Stomach (tissue), 4 donors: ENCODE measurements at regions not wholly inside any gene's neighbourhood (a gene's known extent, or its start where the extent isn't known, plus 50 kb on each side); places are given as distances from the start of the nearest gene placed in this dataset.

ENCODE experiments used
- EP300 ChIP-seq: sonication (generic); formaldehyde crosslinking; IDR thresholded peaks from one replicate; pipeline ENCODE4 v1.6.1; 2017; ENCODE audit warnings: antibody characterized with exemption
- POLR2A ChIP-seq, 4 donors: fragments of 450-650 bp; IDR thresholded peaks; one replicate each; pipeline ENCODE4 v1.6.1; 2016; ENCODE audit warnings: antibody characterized with exemption in 4 of 4, control low read depth in 2 of 4, mild to moderate bottlenecking in 1 of 4, moderate library complexity in 1 of 4
- TF ChIP-seq, protein P1 (sequence below), 7 experiments: fragments of 450-650 bp in 4 of 7; fragments of 200-600 bp in 3 of 7; sonication (generic) in 3 of 7; IDR thresholded peaks; one replicate each; pipeline ENCODE4 v1.5.1; 2016 to 2019; ENCODE audit warnings: antibody characterized with exemption in 7 of 7, control low read depth in 2 of 7, mild to moderate bottlenecking in 1 of 7

DNA sequence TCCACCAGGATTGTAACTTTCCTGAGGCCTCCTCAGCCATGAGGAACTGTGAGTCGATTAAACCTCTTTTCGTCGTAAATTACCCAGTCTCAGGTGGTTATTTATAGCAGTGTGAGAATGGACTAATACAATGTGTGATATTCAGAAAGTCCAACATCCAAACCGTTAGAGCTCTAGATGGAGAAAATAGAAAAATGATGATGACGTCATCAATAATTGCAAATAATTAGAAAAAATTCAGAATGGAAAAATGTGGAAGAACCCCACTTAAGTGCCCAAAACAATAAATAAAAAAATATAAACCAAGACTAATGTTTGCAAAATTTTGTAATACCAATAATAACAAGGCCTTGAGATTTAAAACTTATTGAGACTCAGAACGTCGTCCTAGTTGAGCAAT lies 103.0 kb upstream of the PLPPR5 start:
- TF ChIP-seq EP300 (no peak), POLR2A (IDR thresholded peaks at IDR 0.05) (no peak)
- TF ChIP-seq, protein P1, sequence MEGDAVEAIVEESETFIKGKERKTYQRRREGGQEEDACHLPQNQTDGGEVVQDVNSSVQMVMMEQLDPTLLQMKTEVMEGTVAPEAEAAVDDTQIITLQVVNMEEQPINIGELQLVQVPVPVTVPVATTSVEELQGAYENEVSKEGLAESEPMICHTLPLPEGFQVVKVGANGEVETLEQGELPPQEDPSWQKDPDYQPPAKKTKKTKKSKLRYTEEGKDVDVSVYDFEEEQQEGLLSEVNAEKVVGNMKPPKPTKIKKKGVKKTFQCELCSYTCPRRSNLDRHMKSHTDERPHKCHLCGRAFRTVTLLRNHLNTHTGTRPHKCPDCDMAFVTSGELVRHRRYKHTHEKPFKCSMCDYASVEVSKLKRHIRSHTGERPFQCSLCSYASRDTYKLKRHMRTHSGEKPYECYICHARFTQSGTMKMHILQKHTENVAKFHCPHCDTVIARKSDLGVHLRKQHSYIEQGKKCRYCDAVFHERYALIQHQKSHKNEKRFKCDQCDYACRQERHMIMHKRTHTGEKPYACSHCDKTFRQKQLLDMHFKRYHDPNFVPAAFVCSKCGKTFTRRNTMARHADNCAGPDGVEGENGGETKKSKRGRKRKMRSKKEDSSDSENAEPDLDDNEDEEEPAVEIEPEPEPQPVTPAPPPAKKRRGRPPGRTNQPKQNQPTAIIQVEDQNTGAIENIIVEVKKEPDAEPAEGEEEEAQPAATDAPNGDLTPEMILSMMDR (IDR thresholded peaks at IDR 0.05): no peak
